Osteoblast (primary cell): ENCODE measurements at regions not wholly inside any gene's neighbourhood (a gene's known extent, or its start where the extent isn't known, plus 50 kb on each side); places are given as distances from the start of the nearest gene placed in this dataset.

ENCODE experiments used
- DNase-seq: peaks from one replicate; pipeline ENCODE4 v3.0.0; 2011; ENCODE audit warnings: low spot score, mixed read lengths; ENCODE audit not compliant: insufficient read length; ENCODE audit errors: missing footprints
- H2AFZ ChIP-seq: 2 replicates; pipeline ENCODE4 v1.6.0; 2011; ENCODE audit warnings: mild to moderate bottlenecking, low read length
- H3K27ac ChIP-seq: 2 replicates; pipeline ENCODE4 v1.5.1; 2011; ENCODE audit warnings: mild to moderate bottlenecking, low read depth, low read length, moderate library complexity
- H3K27me3 ChIP-seq: 2 replicates; pipeline ENCODE4 v1.6.0; 2012; ENCODE audit warnings: mild to moderate bottlenecking, control low read depth, inconsistent platforms, low read length, moderate library complexity; ENCODE audit not compliant: insufficient read depth
- H3K36me3 ChIP-seq: 2 replicates; pipeline ENCODE4 v1.5.1; 2011; ENCODE audit warnings: mild to moderate bottlenecking, low read length, control low read depth, moderate library complexity; ENCODE audit not compliant: insufficient read depth
- H3K4me1 ChIP-seq: 2 replicates; pipeline ENCODE4 v1.5.1; 2011; ENCODE audit warnings: mild to moderate bottlenecking, low read length, control low read depth, moderate library complexity; ENCODE audit not compliant: insufficient read depth
- H3K4me2 ChIP-seq: 2 replicates; pipeline ENCODE4 v1.6.0; 2011; ENCODE audit warnings: mild to moderate bottlenecking, low read length; ENCODE audit not compliant: insufficient read depth
- H3K4me3 ChIP-seq: fragments of 200-600 bp; sonication (generic); 3 replicates; pipeline ENCODE4 v1.5.1; 2012; ENCODE audit warnings: mild to moderate bottlenecking, low read length, inconsistent platforms; ENCODE audit not compliant: insufficient read depth
- H3K79me2 ChIP-seq: 2 replicates; pipeline ENCODE4 v1.6.0; 2012; ENCODE audit warnings: mild to moderate bottlenecking, low read length, control low read depth, inconsistent platforms; ENCODE audit not compliant: insufficient read depth
- H3K9me3 ChIP-seq: 2 replicates; pipeline ENCODE4 v1.5.1; 2011; ENCODE audit warnings: low read depth, low read length, control low read depth
- H4K20me1 ChIP-seq: 2 replicates; pipeline ENCODE4 v1.6.0; 2012; ENCODE audit warnings: mild to moderate bottlenecking, low read length, control low read depth; ENCODE audit not compliant: insufficient read depth
- TF ChIP-seq, protein P1 (sequence below): IDR thresholded peaks from 2 replicates; pipeline ENCODE4 v1.5.1; 2011; ENCODE audit warnings: mild to moderate bottlenecking, low read depth, low read length, moderate library complexity; ENCODE audit errors: extremely low read depth

GRCh38 chr20:60955706-60956105 lies 296.4 kb upstream of the CDH4 start:
- DNase-seq, result no peak
- Histone ChIP-seq H4K20me1 (no peaks in the 10 kb centered on the region), H3K27me3 (no peaks in the 10 kb centered on the region), H3K36me3 (no peaks in the 10 kb centered on the region), H3K4me1 (no peaks in the 10 kb centered on the region), H3K79me2 (no peaks in the 10 kb centered on the region), H3K4me2 (no peak overlapping the region), H3K4me3 (no peak overlapping the region), H2AFZ (no peak overlapping the region), H3K27ac (no peak overlapping the region), H3K9me3 (peaks cover 3% of the 10 kb centered on the region)
- TF ChIP-seq, protein P1, sequence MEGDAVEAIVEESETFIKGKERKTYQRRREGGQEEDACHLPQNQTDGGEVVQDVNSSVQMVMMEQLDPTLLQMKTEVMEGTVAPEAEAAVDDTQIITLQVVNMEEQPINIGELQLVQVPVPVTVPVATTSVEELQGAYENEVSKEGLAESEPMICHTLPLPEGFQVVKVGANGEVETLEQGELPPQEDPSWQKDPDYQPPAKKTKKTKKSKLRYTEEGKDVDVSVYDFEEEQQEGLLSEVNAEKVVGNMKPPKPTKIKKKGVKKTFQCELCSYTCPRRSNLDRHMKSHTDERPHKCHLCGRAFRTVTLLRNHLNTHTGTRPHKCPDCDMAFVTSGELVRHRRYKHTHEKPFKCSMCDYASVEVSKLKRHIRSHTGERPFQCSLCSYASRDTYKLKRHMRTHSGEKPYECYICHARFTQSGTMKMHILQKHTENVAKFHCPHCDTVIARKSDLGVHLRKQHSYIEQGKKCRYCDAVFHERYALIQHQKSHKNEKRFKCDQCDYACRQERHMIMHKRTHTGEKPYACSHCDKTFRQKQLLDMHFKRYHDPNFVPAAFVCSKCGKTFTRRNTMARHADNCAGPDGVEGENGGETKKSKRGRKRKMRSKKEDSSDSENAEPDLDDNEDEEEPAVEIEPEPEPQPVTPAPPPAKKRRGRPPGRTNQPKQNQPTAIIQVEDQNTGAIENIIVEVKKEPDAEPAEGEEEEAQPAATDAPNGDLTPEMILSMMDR, result no peak

- Histone ChIP-seq H3K4me2 (no peak overlapping the region), H3K36me3 (no peaks in the 10 kb centered on the region), H3K27ac (no peak overlapping the region), H3K79me2 (no peaks in the 10 kb centered on the region), H3K4me3 (no peak overlapping the region), H2AFZ (no peak overlapping the region), H3K27me3 (no peaks in the 10 kb centered on the region), H3K4me1 (no peaks in the 10 kb centered on the region), H4K20me1 (no peaks in the 10 kb centered on the region), H3K9me3 (peaks cover 3% of the 10 kb centered on the region)
- no peak for DNase-seq
- TF ChIP-seq, protein P1, result no peak
Observed at GRCh38 chr20:60956194-60956593, 295.9 kb upstream of the CDH4 start.

DNA sequence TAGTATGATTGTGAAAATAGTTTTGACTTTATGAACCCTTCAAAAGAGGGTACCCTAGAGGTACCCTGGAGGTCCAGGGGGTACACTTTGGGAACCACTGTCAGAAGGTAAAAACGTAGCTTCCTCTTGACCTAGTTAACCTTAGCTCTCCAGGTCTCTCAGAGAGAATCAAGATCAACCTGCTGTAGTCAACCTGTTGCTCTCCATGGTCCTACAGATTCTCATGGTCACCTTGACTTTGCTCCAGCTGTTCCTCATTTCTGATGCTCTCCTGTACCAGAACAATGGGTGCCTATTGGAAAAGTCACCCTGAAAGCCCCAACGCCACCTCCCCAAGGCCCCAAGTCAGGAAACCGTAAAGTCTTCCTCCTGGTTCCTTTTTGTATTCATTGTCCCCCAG lies 294.4 kb upstream of the CDH4 start:
- TF ChIP-seq, protein P1, result no peak
- Histone ChIP-seq H3K27ac (no peak overlapping the region), H3K4me2 (no peak overlapping the region), H3K4me1 (no peaks in the 10 kb centered on the region), H3K9me3 (peaks cover 3% of the 10 kb centered on the region), H3K27me3 (no peaks in the 10 kb centered on the region), H3K36me3 (no peaks in the 10 kb centered on the region), H2AFZ (no peak overlapping the region), H4K20me1 (no peaks in the 10 kb centered on the region), H3K79me2 (no peaks in the 10 kb centered on the region), H3K4me3 (no peak overlapping the region)
- no peak for DNase-seq

DNA sequence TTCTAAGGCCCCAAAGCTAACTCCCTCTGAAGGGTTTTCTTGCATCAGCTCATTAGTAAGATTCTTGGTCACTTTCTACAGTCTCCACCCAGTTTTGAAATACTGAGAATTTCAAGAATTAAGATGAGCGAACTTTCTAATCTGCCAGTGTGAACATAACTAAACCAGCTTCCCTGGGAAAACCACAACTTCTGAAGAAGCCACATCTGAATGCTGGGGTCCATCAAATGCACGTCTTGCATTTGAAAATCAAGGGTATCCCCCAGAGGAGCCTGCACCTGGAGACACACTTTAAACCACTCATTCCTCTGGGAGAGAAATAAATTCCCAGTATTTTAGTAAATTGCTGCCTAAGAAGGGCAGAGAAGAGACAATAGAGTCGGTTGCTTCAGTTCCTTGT lies 292.1 kb upstream of the CDH4 start:
- Histone ChIP-seq H3K4me3 (no peak overlapping the region), H4K20me1 (no peaks in the 10 kb centered on the region), H3K9me3 (no peaks in the 10 kb centered on the region), H3K4me2 (no peak overlapping the region), H3K4me1 (no peaks in the 10 kb centered on the region), H3K36me3 (no peaks in the 10 kb centered on the region), H3K79me2 (no peaks in the 10 kb centered on the region), H2AFZ (no peak overlapping the region), H3K27me3 (no peaks in the 10 kb centered on the region), H3K27ac (no peak overlapping the region)
- TF ChIP-seq, protein P1, result no peak
- DNase-seq, result no peak
